ENCODE measurements at regions not wholly inside any gene's neighbourhood (a gene's known extent, or its start where the extent isn't known, plus 50 kb on each side); places are given as distances from the start of the nearest gene placed in this dataset.

DNA sequence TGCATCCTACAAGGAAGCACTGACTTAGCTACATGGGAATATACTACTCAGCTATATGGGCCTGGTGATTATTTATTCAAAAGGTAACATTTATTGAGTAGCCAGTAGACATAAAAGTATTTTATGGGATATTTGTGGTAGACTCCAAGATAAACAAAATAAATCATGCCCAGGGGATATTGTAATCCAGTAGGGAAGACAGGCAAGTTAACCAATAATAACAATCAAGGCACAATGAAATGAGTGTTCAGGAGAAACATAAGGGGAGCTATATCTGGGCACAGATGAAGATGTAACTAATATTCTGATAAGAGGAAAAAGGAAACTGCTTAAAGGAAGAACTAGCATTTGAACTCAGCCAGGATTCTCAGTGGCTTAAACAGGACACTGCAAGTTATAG is 161.4 kb upstream of the MTNR1B start:
- no peak for DNase-seq

GRCh38 chr11:92810423-92811064 is 158.9 kb upstream of the MTNR1B start:
- no peak for DNase-seq

- DNase-seq: no peak
Observed at GRCh38 chr11:92811341-92811740, 158.1 kb upstream of the MTNR1B start.

DNA sequence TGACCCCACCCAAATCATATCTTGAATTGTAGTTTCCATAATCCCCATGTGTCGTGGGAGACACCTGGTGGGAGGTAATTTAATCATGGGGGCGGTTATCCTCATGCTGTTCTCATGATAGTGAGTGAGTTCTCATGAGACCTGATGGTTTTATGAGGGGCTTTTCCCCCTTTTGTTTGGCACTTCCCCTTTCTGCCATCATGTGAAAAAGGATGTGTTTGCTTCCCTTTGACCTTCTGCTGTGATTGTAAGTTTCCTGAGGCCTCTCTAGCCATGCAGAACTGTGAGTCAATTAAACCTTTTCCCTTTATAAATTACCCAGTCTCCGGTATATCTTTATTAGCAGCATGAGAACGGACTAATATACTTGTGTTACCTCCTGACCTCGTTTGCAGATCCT is 156.6 kb upstream of the MTNR1B start:
- DNase-seq: no peak

DNA sequence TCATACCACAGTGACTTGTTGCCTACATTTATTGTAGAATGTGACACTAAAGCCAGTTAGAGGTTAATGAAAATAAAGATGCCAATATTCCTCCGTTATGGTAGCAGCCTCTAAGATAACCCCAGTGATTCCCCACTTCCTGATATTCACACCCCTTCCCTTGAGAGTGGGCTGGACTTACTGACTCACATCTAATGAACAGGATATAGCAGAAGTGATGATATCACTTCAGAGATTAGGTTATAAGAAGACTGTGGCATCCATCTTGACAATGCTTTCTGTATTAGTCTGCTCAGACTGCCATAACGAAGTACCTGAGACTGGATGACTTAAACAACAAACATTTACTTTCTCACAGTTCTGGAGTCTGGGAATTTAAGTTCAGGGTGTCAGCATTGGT is 149.6 kb upstream of the MTNR1B start:
- DNase-seq: no peak

DNA sequence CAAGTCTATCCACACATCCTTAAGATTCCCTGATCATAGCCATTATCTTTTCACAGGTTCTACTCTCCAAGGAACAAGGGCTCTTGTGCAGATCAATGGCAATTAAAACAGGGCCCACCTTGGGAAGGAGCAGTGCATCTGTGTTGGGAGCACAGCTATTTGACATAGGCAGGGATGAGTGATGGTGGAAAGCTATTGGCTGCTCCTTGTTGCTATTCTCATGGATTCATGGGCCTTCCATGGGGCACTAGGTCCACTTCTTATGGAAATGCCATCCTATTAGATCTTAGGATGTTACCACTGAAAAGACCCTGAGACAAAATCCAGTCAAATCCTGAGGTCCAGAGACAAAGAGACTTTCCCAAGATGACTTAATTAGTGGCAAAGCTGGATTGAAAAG is 148.6 kb upstream of the MTNR1B start:
- DNase-seq: no peak

- no peak for DNase-seq
Observed at GRCh38 chr11:92822410-92822809, 147.0 kb upstream of the MTNR1B start.

GRCh38 chr11:92826136-92826535 is 143.3 kb upstream of the MTNR1B start:
- DNase-seq: no peak

DNA sequence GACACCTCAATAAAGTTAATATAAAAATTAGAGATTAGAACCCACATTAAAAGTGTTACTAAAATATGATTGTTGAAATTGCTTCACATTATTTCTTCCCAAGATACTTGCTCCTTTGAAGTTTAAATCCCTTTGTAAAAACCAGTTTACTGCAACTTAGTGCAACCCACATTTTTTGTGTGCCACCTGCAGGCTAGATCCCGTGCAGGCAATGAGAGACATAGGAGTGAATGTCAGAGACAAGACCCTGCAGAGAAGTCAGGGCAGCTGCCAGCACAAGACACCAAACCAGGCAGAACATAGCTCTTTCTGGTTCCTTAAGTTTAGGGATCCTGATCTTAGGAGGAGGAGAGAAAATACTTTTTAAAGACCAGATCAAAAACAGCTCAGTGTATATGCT is 142.8 kb upstream of the MTNR1B start:
- no peak for DNase-seq

DNA sequence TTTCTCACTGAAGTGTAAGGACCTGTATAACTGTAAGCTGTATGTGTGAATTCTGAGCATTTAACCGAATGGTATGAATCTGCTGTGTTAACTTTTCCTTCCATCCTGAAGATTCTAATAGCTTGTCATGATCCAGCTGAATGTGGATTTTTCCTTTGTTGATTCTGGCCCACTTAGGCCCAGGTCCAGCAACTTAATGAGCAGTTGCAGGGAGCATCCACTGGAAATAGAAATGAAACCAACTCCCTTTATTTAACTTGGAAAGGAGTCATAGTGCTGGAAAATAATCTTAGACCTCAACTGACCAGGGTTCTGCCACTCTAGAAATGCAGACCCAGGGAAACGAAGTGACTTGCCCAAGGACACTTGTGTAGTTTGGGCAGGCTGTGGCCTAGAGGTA is 142.3 kb upstream of the MTNR1B start:
- no peak for DNase-seq

- DNase-seq: no peak
Observed at GRCh38 chr11:92828556-92828955, 140.9 kb upstream of the MTNR1B start.

GRCh38 chr11:92829121-92829520 is 140.3 kb upstream of the MTNR1B start:
- DNase-seq: no peak

- DNase-seq: no peak
Observed at GRCh38 chr11:92829671-92830070, 139.8 kb upstream of the MTNR1B start.

DNA sequence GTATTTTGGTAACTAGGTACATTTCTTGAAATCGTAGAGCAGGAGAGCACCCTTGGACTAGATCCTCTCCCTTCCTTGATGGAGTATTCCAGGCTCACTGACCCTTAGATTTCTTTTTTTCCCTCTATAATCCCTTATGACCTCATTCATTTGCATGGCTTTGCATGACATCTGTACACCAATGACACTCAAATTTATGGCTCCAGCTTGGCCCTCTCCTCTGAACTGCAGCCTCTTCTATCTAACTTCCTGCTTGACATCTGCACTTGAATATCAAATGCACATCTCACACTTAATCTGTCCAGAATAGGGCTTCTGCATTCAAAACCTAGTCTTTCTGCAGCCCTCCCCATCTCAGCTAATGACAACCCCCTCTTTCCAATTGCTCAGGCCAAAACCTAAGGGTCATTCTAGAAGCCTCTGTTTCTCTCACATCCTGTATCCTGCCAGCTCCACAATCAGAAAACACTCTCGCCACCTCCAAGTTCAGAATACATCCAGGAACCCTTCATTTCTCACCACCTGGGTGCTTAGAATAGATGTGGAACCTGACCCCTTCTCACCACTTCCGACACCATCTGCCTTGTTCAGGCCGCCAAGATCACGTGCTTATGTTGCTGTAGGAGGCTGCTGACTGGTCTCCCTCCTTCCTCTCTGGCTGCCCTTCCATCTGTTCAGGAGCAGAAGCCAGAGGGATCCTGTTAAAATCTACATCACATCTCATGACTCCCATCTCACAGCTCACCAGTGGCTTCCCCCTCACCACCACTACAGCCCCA is 138.9 kb upstream of the MTNR1B start:
- DNase-seq: peak; percentile 89

GRCh38 chr11:92834296-92835020 is 135.0 kb upstream of the MTNR1B start:
- no peak for DNase-seq

DNA sequence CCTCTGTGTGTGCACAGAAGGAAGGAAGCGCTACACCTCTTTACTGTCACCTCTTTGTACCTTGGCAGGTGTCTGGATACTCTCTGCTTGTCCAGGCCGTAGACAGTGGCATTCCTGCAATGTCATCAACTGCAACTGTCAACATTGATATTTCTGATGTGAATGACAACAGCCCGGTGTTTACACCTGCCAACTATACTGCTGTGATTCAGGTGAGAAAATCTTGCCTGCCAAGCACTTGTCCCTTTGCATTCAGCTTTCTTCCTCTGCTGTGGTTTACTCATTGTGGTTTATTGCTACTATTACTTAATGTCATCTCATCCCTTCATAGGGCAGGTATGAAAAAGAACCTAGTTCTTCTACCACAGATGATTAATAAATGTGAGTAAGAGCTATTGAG is 131.9 kb upstream of the MTNR1B start:
- DNase-seq: no peak

DNA sequence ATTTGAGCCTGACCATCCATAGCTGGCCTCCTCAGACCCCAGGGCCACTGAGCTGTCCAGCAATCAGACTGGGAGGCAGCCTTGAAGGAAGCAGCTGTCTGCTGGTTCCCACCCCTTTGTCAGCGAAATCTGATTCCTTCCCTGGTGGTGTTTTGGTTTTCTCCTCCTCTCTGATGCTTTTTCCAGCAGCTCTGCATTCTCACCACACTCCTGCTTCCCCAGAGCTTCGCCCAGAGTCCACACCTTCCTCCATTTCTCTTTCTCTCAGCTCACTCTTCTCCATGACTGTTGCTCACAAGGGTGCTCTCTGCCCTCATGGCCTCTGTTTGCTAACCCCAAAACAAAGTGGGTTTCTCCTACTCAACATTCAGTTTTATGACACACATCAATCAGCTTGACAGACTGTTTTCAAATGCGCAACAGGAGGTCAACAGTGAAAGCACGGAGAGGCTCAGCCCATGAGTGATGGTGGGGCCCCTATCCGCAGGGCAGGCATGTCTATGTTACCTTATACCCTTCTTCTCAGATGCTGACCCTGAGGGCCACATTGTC is 130.6 kb upstream of the MTNR1B start:
- DNase-seq: peak; percentile 55

DNA sequence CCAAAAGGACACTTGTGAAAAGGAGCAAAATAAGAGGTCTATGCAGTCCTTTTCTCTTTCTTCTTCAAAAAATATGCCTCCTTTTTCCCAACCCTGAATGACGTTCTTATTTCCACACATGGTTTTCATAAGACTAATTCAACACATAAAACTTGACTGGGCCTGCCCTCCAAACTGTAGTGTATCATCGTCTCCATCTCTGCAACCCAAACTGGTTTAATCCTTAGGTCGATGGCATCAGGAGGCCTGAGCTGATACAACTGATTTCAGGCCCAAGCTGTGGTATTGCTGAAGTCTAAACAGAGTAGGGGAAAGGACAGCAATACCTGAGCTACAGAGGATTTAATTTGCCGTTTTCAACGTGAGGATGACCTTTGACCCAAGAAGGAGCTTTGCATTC is 130.0 kb upstream of the MTNR1B start:
- no peak for DNase-seq

DNA sequence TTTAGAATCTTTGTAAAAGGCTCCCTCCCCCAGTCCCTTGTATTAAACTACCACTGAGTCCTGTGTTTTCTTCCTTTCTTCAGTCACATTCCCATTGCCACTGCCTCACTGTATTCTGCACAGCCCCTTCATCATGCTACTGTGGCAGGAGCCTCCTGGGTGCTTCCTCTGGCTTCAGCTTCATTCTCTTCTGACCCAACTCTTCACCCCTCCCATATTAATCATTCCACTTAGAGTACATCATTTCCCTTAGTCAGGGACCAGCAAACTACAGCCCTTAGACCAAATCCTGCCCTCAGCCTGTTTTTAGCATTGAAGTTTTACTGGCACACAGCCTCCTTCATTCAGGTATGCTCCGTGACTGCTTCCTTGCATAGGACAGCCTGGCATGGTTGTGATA is 127.7 kb upstream of the MTNR1B start:
- no peak for DNase-seq

DNA sequence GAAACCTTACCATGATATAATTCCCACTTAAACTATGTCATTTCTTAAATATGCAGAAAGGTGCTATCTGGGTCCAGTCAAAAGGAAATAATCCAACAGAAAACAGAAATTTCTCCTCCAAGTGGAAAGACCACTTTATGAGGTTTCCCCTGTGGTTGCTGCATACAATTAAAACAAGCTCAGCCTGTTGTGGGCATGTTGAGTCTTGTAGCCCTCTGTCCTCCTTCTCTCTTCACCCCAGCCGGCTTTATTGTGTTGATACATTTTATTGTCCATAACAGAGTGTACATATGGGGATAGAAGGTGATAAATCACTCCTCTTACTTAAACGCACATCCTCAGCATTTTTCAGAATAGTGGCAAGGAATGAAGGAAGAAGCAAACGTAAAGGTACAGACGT is 126.0 kb upstream of the MTNR1B start:
- DNase-seq: peak; percentile 41

- no peak for DNase-seq
Observed at GRCh38 chr11:92844197-92844596, 125.3 kb upstream of the MTNR1B start.

- no peak for DNase-seq
Observed at GRCh38 chr11:92845390-92845789, 124.1 kb upstream of the MTNR1B start.

GRCh38 chr11:92845805-92846204 is 123.6 kb upstream of the MTNR1B start:
- DNase-seq: peak; percentile 35

Data from SHP77 treated with DMSO at 0.1 percent for 48 hours (cell line).